Stimulated activated CD4-positive, alpha-beta T cell treated with anti-CD3 and anti-CD28 coated beads, Interleukin-4, amount 100 ng/mL, for 48 hours (primary cell): ENCODE measurements at regions not wholly inside any gene's neighbourhood (a gene's known extent, or its start where the extent isn't known, plus 50 kb on each side); places are given as distances from the start of the nearest gene placed in this dataset.
"Not testable (repeated sequence)": the region's sequence is repeated elsewhere in the genome, so short reads cannot be mapped to it uniquely, and the experiment has no call there.

Experiments
- DNase-seq, 2 donors: peaks; one replicate each; pipeline ENCODE4 v3.0.0-alpha.2; 2020; ENCODE audit warnings: low read depth in 2 of 2

GRCh38 chr5:174483411-174483810 lies 241.0 kb upstream of the MSX2 start:
- no peak for DNase-seq

- no peak for DNase-seq
These were observed 235.2 kb upstream of the MSX2 start for GRCh38 chr5:174489215-174489614.

- DNase-seq: no peak
These were observed 234.3 kb upstream of the MSX2 start for GRCh38 chr5:174489920-174490597.

DNA sequence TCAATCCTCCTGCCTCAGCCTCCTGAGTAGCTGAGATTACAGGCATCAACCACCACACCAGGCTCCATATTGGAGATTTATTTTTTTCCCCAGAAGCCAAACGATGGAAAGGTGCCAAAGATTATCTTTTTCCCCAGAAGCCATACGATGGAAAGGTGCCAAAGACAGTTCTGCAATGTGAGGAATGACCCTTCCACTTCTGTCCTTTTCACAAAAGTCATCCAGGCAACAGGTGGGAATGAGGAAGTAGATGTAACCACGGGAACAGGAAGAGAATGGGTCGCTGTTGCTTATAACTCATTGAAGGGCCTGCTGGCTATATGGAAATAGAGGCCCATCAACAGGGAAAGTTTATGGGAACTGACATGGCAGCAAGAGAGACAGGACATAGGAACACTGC lies 233.7 kb upstream of the MSX2 start:
- no peak for DNase-seq

GRCh38 chr5:174491265-174491664 lies 233.1 kb upstream of the MSX2 start:
- DNase-seq: no peak

- no peak for DNase-seq
These were observed 232.5 kb upstream of the MSX2 start for GRCh38 chr5:174491761-174492350.

GRCh38 chr5:174493530-174493929 lies 230.9 kb upstream of the MSX2 start:
- no peak for DNase-seq

GRCh38 chr5:174497939-174498338 lies 226.4 kb upstream of the MSX2 start:
- DNase-seq: not testable (repeated sequence)

GRCh38 chr5:174498575-174498974 lies 225.8 kb upstream of the MSX2 start:
- DNase-seq: not testable (repeated sequence)

DNA sequence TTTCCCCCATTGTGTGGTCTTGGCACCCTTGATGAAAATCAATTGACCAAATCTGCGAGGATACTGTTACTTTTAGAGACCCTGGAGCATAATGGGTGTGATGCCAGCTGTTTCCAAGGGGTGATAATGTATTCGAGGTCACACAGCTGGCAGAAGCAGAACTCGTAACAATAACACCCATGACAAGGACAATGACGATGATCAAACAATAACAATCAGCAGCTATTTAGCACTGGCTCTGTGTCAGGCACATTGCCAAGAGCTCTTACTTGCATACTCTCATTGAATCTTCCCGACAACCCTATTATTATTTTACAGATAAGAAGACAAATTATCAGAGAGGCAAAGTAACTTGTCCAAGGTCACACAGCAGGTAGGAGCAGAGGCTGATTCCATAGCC lies 223.7 kb upstream of the MSX2 start:
- DNase-seq: no peak

GRCh38 chr5:174501461-174502069 lies 222.8 kb upstream of the MSX2 start:
- DNase-seq: no peak

DNA sequence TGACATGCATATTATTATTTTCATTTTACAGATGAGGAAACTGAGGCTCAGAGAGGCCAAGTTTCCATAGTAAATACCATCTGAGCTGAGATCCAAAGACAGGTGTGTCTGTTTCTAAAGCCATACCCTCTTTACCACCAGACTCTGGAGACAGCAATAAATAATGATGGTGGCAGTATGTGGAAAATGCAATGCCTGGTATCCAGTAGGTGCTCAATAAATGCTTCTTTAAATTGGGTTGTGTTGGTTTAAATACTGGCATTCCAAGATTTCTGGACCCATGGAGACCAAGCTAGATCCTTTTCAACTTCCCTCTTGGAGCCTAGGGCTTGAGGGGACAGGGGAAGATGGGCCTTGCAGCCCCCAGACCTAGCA lies 221.3 kb upstream of the MSX2 start:
- DNase-seq: no peak

DNA sequence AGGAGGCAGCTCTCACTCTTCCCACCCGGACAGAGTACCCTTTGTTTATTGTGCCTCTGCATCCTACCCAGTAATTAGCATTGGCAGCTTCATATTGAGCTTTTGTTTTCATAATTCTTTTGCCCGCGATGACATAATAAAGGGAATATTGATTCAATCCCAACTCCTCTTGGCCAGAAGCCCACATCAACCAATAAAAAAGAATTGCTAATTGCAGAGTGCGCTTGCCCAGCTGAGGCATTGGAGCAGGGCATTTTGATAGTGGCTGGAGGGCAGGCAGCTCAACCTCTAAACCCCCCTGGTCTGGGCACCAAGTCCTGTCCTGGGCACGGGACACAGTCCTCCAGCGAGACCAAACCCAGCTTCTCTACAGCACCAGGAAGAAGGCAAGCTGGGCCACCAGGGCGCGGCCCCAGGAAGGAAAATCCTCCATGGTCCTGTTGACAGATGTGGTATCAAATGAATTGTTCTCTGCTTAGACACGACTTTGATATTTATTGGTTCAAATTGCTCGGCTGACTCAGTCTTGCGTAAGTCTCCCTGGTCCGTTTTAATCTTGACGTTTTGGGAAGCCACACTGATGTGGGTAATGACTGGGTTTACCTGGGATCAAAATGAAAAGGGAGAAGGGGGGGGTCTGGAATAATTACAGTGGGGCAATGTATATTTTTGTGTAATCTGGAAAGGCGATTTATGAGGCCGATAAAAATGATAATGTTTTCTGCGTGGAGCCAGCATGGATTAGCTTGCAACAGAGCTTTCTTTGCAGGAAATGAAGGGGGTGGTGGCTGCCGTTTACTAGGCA lies 220.7 kb upstream of the MSX2 start:
- no peak for DNase-seq

- no peak for DNase-seq
These were observed 220.1 kb upstream of the MSX2 start for GRCh38 chr5:174504266-174504726.

DNA sequence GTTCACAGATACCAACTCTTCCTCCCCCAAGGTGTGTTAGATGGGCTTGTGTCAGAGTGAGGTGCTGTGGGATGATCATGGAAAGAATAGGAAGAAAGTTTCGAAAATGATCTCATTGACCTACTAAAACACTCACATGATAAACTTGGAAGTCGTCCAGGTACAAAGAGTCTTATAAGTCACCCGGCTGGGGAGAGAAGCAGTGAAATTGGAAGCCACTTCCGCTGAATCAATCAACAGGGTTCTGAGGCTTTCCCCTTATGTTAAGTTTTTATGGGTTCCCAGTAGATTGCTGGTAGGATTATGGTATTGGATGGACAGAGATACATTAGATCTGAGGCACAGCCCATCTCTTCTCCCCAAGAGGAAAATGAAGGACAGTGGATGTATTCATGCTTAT lies 218.8 kb upstream of the MSX2 start:
- DNase-seq: no peak

DNA sequence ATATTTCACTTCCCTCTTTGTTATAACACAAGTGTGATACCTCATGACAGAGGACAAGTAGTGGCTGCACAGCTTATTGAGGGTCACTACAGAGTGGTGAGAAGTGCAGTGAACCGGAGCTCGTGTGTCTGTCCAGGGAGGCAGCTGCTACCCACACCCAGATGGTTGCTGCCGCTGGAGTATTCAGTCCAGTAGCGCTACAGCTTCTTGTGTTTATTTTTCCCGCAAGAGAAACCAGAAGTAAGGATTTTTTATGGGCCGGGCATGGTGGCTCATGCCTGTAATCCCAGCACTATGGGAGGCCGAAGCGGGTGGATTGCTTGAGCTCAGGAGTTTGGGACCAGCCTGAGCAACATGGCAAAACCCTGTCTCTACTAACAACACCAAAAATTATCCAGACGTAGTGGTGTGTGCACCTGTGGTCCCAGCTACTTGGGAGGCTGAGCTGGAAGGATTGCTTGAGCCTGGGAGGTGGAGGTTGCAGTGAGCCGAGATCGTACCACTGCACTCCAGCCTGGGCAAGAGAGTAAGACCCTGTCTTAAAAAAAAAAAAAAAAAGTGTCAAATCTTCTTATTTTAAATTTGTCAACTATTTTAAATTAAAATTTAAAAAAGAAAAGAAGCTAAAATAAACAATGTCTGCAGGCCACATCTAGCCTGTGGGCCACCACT lies 213.5 kb upstream of the MSX2 start:
- not testable (repeated sequence) for DNase-seq

GRCh38 chr5:174511714-174512253 lies 212.6 kb upstream of the MSX2 start:
- DNase-seq: no peak

DNA sequence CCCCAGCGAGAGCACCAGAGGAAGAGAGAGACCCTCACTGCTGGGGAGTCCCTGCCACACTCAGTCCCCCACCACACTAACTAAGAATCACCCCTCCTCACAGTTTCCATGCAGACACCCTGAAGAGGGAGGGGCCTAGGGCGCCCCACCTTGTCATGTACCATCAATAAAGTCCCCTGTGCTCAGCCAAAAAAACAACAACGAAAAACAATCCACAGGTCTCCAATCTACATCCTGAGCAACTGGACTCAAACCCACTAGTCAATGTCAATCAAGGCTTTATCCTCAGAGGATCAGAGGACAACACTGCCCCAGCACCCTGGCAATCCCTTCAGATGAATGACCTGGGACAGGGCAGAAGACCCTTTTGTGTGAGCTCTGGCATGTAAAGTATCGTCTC lies 210.1 kb upstream of the MSX2 start:
- no peak for DNase-seq

DNA sequence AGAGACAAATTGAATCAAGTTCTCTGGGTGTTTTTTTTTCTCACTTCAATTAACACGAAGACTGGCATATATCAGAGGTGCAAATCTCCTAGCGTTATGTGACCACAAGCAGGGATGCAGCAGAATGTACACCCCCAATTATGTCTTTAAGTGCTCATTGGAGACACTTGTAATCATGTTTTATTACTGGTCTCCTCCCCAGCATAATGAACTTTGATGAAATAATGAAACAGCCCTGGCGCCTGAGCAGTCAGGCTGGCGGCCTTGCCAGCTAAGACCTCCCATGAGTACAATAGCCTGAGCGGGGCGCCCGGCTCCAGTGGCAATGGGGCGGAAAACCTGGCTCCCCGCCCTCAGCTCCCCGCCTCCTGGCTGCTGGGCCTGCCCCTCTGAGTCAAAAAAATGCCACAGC lies 209.4 kb upstream of the MSX2 start:
- no peak for DNase-seq

DNA sequence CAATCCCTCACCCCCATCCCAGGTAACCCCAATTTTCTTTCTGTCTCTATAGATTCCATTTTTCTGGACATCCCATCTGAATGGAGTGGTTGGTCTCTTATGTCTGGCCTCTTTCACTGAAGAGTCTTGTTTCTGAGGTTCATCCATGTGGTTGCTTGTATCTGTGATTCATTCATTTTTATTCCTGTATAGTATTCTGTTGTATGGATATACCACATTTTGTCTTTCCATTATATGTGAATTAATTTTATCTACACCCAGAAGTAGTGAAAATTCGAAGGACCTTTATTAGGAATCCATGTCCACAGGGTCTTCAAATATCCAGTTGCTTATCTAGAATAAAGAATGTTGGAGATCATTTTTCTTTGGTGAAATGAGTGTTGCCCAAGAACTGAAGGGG lies 207.6 kb upstream of the MSX2 start:
- DNase-seq: no peak

- DNase-seq: no peak
These were observed 205.9 kb upstream of the MSX2 start for GRCh38 chr5:174518512-174518911.
